A549 (cell line): ENCODE measurements at regions not wholly inside any gene's neighbourhood (a gene's known extent, or its start where the extent isn't known, plus 50 kb on each side); places are given as distances from the start of the nearest gene placed in this dataset.

Source experiments
- ATAC-seq, 2 experiments: fragments of 200-7000 bp in 1 of 2; fragments of >200 bp in 1 of 2; cut with Nextera tagmentation in 1 of 2; cut with Tn5 transposase in 1 of 2; 3 replicates each; pipeline versions ENCODE4 v1.8.0 to v1.9.1; 2018 to 2020; ENCODE audit warnings: mild to moderate bottlenecking in 1 of 2, moderate library complexity in 1 of 2
- CTCF ChIA-PET: fragments of 300-600 bp; sonication (Branson Sonifier 250); formaldehyde crosslinking; extraction: SDS; loops from one replicate; lab custom pipeline; 2021; ENCODE audit warnings: antibody characterized with exemption, inconsistent platforms; lab: Yijun Ruan, JAX
- POLR2A ChIA-PET: fragments of 350-600 bp; formaldehyde crosslinking; extraction: SDS; loops from one replicate; lab custom pipeline; 2021; ENCODE audit warnings: antibody characterized with exemption, inconsistent platforms; lab: Yijun Ruan, JAX
- DNase-seq, 2 experiments: peaks; one replicate each; pipeline versions ENCODE4 v3.0.0 to v3.0.0-alpha.2; 2011 to 2016; ENCODE audit warnings: low read depth in 1 of 2, low spot score in 1 of 2
- FAIRE-seq: peaks from 2 replicates; lab custom pipeline; 2011; peaks lifted over from hg19 to GRCh38; lab: Jason Lieb, UNC
- H3K27ac ChIP-seq, 2 experiments: fragments of >200 bp; sonication (Bioruptor Twin); formaldehyde crosslinking; 3 replicates each; pipeline ENCODE4 v1.5.1; 2016 to 2017
- H3K4me1 ChIP-seq: fragments of >200 bp; sonication (Bioruptor Twin); formaldehyde crosslinking; 3 replicates; pipeline ENCODE4 v1.6.1; 2016
- H3K4me2 ChIP-seq: fragments of >200 bp; sonication (Bioruptor Twin); formaldehyde crosslinking; 3 replicates; pipeline ENCODE4 v1.6.1; 2016
- H3K4me3 ChIP-seq: fragments of >200 bp; sonication (Bioruptor Twin); formaldehyde crosslinking; 3 replicates; pipeline ENCODE4 v1.5.1; 2016
- H3K9me3 ChIP-seq: fragments of >200 bp; sonication (Bioruptor Twin); formaldehyde crosslinking; 3 replicates; pipeline ENCODE4 v1.6.1; 2016
- BCL3 ChIP-seq: fragments of >200 bp; sonication (Bioruptor Twin); formaldehyde crosslinking; IDR thresholded peaks from 3 replicates; pipeline ENCODE4 v1.6.1; 2016
- BHLHE40 ChIP-seq: IDR thresholded peaks from 2 replicates; pipeline ENCODE4 v1.6.1; 2012; ENCODE audit warnings: low read depth, low read length, inconsistent platforms
- CBX2 ChIP-seq: fragments of 200-600 bp; sonication (generic); IDR thresholded peaks from 2 replicates; pipeline ENCODE4 v1.6.1; 2016; ENCODE audit warnings: low read depth, mild to moderate bottlenecking, borderline replicate concordance
- CEBPB ChIP-seq, 2 experiments: fragments of >200 bp in 1 of 2; sonication (Bioruptor Twin) in 1 of 2; formaldehyde crosslinking in 1 of 2; IDR thresholded peaks; 2 replicates each; pipeline ENCODE4 v1.6.1; 2012 to 2016
- CHD2 ChIP-seq: fragments of 150-350 bp; IDR thresholded peaks from 2 replicates; pipeline ENCODE4 v1.6.1; 2014; ENCODE audit warnings: low read length; ENCODE audit not compliant: partially characterized antibody
- CHD4 ChIP-seq: fragments of 200-600 bp; sonication (generic); IDR thresholded peaks from 2 replicates; pipeline ENCODE4 v1.6.1; 2016; ENCODE audit warnings: antibody characterized with exemption, mild to moderate bottlenecking, borderline replicate concordance
- CTCF ChIP-seq: fragments of >200 bp; sonication (Bioruptor Twin); formaldehyde crosslinking; IDR thresholded peaks from 3 replicates; pipeline ENCODE4 v1.5.1; 2016
- EHF ChIP-seq: fragments of 250-450 bp; sonication (Bioruptor Pico); IDR thresholded peaks from 2 replicates; pipeline ENCODE4 v1.5.0; 2020; ENCODE audit warnings: mild to moderate bottlenecking
- ESRRA ChIP-seq: fragments of 150-350 bp; IDR thresholded peaks from 2 replicates; pipeline ENCODE4 v1.6.1; 2014; ENCODE audit warnings: mild to moderate bottlenecking, low read length, borderline replicate concordance
- FOSL2 ChIP-seq, 2 experiments: fragments of 450-650 bp in 1 of 2; fragments of >200 bp in 1 of 2; sonication (Bioruptor Twin) in 1 of 2; formaldehyde crosslinking; IDR thresholded peaks; 2 replicates each; pipeline versions ENCODE4 v1.5.0 to v1.6.1; 2016 to 2020; ENCODE audit warnings: mild to moderate bottlenecking in 1 of 2, moderate library complexity in 1 of 2
- FOXS1 ChIP-seq: fragments of 250-450 bp; sonication (Bioruptor Pico); IDR thresholded peaks from 2 replicates; pipeline ENCODE4 v1.5.0; 2020; ENCODE audit warnings: mild to moderate bottlenecking, moderate library complexity
- HDAC2 ChIP-seq: fragments of 200-600 bp; sonication (generic); IDR thresholded peaks from 2 replicates; pipeline ENCODE4 v1.6.1; 2016
- HES2 ChIP-seq: fragments of >200 bp; sonication (Bioruptor Twin); formaldehyde crosslinking; IDR thresholded peaks from 2 replicates; pipeline ENCODE4 v1.6.1; 2016
- HOXA7 ChIP-seq: fragments of 250-450 bp; sonication (Bioruptor Pico); IDR thresholded peaks from 2 replicates; pipeline ENCODE4 v1.5.0; 2020; ENCODE audit warnings: mild to moderate bottlenecking, moderate library complexity
- HOXB13 ChIP-seq: fragments of 250-450 bp; sonication (Bioruptor Pico); IDR thresholded peaks from 2 replicates; pipeline ENCODE4 v1.5.0; 2020; ENCODE audit warnings: low read depth, mild to moderate bottlenecking, moderate library complexity
- HOXB5 ChIP-seq: fragments of 250-450 bp; sonication (Bioruptor Pico); IDR thresholded peaks from 2 replicates; pipeline ENCODE4 v1.5.0; 2020; ENCODE audit warnings: mild to moderate bottlenecking, moderate library complexity
- JUN ChIP-seq, 2 experiments: fragments of >200 bp; sonication (Bioruptor Twin); formaldehyde crosslinking; IDR thresholded peaks; 2 replicates in 1 of 2; 3 replicates in 1 of 2; pipeline ENCODE4 v1.6.1; 2016 to 2017
- KDM1A ChIP-seq: fragments of 200-600 bp; sonication (generic); IDR thresholded peaks from 2 replicates; pipeline ENCODE4 v1.6.1; 2016; ENCODE audit warnings: low read depth, mild to moderate bottlenecking
- MYC ChIP-seq: IDR thresholded peaks from 2 replicates; pipeline ENCODE4 v1.6.1; 2012; ENCODE audit warnings: mild to moderate bottlenecking, inconsistent platforms, low read length, improper control_type of control experiment, borderline replicate concordance
- NPAS2 ChIP-seq: fragments of 250-450 bp; sonication (Bioruptor Pico); IDR thresholded peaks from 2 replicates; pipeline ENCODE4 v1.8.0; 2022; ENCODE audit warnings: mild to moderate bottlenecking, moderate library complexity, borderline replicate concordance
- PHF8 ChIP-seq: fragments of 200-600 bp; sonication (generic); IDR thresholded peaks from 2 replicates; pipeline ENCODE4 v1.6.1; 2016; ENCODE audit warnings: low read depth, mild to moderate bottlenecking, antibody characterized with exemption, moderate library complexity, borderline replicate concordance
- RARB ChIP-seq: fragments of 250-450 bp; sonication (Bioruptor Pico); IDR thresholded peaks from 2 replicates; pipeline ENCODE4 v1.8.0; 2021; ENCODE audit warnings: mild to moderate bottlenecking, moderate library complexity
- RCOR1 ChIP-seq: fragments of 150-350 bp; IDR thresholded peaks from 2 replicates; pipeline ENCODE4 v1.6.1; 2014; ENCODE audit warnings: antibody characterized with exemption, low read length, low read depth
- TFCP2L1 ChIP-seq: fragments of 250-450 bp; sonication (Bioruptor Pico); IDR thresholded peaks from 2 replicates; pipeline ENCODE4 v1.5.0; 2021; ENCODE audit warnings: mild to moderate bottlenecking
- TP53 ChIP-seq: fragments of 250-450 bp; sonication (Bioruptor Pico); IDR thresholded peaks from 2 replicates; pipeline ENCODE4 v1.5.0; 2021; ENCODE audit warnings: mild to moderate bottlenecking, moderate library complexity
- ZC3H11A ChIP-seq: fragments of 450-650 bp; IDR thresholded peaks from 2 replicates; pipeline ENCODE4 v1.6.1; 2014; ENCODE audit warnings: antibody characterized with exemption, mild to moderate bottlenecking
- WGBS: methylation state at CpG from one replicate; pipeline ENCODE4 v1.1.6; 2017; ENCODE audit errors: missing lambda C conversion rate; 5-methylcytosine and 5-hydroxymethylcytosine counted together

- no peak for TF ChIP-seq CBX2
- TF ChIP-seq, all 56 proteins: peak for 0
These were observed 411.9 kb upstream of the ZNF804A start (continued) for GRCh38 chr2:184186436-184186835.

- ATAC-seq (no peak), FAIRE-seq (no peak), DNase-seq (no peak)
- CTCF ChIA-PET: no interaction called here
- Histone ChIP-seq H3K4me1 (no peaks in the 10 kb centered on the region), H3K4me2 (no peak overlapping the region), H3K27ac (no peak overlapping the region), H3K9me3 (no peaks in the 10 kb centered on the region), H3K4me3 (no peak overlapping the region)
- TF ChIP-seq CEBPB (IDR thresholded peaks at IDR 0.05): no peak
- POLR2A ChIA-PET: no interaction called here
- WGBS: 73% methylated on average over 9 of the region's 9 CpGs
These were observed 410.8 kb upstream of the ZNF804A start for GRCh38 chr2:184187421-184187971.

- FAIRE-seq (no peak), ATAC-seq (no peak)
These were observed 407.6 kb upstream of the ZNF804A start for GRCh38 chr2:184190725-184191124.

GRCh38 chr2:184192649-184193048 is 405.7 kb upstream of the ZNF804A start:
- POLR2A ChIA-PET: no interaction called here
- FAIRE-seq: no peak
- no peak overlapping the region for H3K4me3 ChIP-seq
- no peak for ATAC-seq
- WGBS: 53% methylated on average over 2 of the region's 2 CpGs
- no peak overlapping the region for H3K4me2 ChIP-seq
- CTCF ChIA-PET: no interaction called here
- no peaks in the 10 kb centered on the region for H3K4me1 ChIP-seq
- H3K9me3 ChIP-seq: no peaks in the 10 kb centered on the region
- no peak overlapping the region for H3K27ac ChIP-seq
- TF ChIP-seq KDM1A (no peak), CEBPB (IDR thresholded peaks at IDR 0.05) (no peak), HES2 (no peak), CHD4 (no peak), NPAS2 (no peak), RARB (no peak), HOXA7 (CRISPR knock-in tag) (no peak), RCOR1 (no peak), HOXB13 (CRISPR knock-in tag) (no peak), CHD2 (no peak), HDAC2 (no peak), FOSL2 (IDR thresholded peaks at IDR 0.05) (no peak), FOSL2 (CRISPR knock-in tag; IDR thresholded peaks at IDR 0.05) (no peak), BHLHE40 (no peak), ESRRA (no peak), FOXS1 (no peak), MYC (no peak), HOXB5 (CRISPR knock-in tag) (no peak), JUN (IDR thresholded peaks at IDR 0.05) (no peak), CTCF (no peak)
- DNase-seq: no peak

More at GRCh38 chr2:184190725-184191124, 407.6 kb upstream of the ZNF804A start:
- ChIA-PET CTCF (no interaction called here), POLR2A (no interaction called here)
- no peak for DNase-seq
- Histone ChIP-seq H3K4me1 (no peaks in the 10 kb centered on the region), H3K27ac (no peak overlapping the region), H3K4me3 (no peak overlapping the region), H3K9me3 (no peaks in the 10 kb centered on the region), H3K4me2 (no peak overlapping the region)
- 19% methylated on average over 3 of the region's 3 CpGs for WGBS
- TF ChIP-seq EHF (CRISPR knock-in tag) (no peak), ZC3H11A (no peak), CBX2 (no peak), BCL3 (no peak), TFCP2L1 (no peak), PHF8 (no peak), BHLHE40 (no peak), TP53 (no peak)
